ENCODE measurements at regions not wholly inside any gene's neighbourhood (a gene's known extent, or its start where the extent isn't known, plus 50 kb on each side); places are given as distances from the start of the nearest gene placed in this dataset.

GRCh38 chr13:50548586-50548985 is 294.9 kb downstream of the DLEU7 start:
- FAIRE-seq (no peak), DNase-seq (ENCODE audit: insufficient read length, low spot score) (no peak)
- TF ChIP-seq TAF1 (IDR thresholded peaks at IDR 0.05; ENCODE audit: low read depth, low read length), result no peak

- DNase-seq (ENCODE audit: insufficient read length, low spot score), result no peak
- TF ChIP-seq SPI1 (IDR thresholded peaks at IDR 0.05; ENCODE audit: low read depth, low read length) (no peak), PAX5 (IDR thresholded peaks at IDR 0.05; ENCODE audit: insufficient read depth, low read length, severe bottlenecking) (no peak)
- FAIRE-seq, result no peak
Measured at GRCh38 chr13:50549221-50549942, 294.1 kb downstream of the DLEU7 start.

GRCh38 chr13:50550151-50550550 is 293.3 kb downstream of the DLEU7 start:
- TF ChIP-seq PAX5 (IDR thresholded peaks at IDR 0.05; ENCODE audit: insufficient read depth, low read length, severe bottlenecking) (no peak), SPI1 (IDR thresholded peaks at IDR 0.05; ENCODE audit: low read depth, low read length) (no peak), POLR2AphosphoS5 (IDR thresholded peaks at IDR 0.05; ENCODE audit: low read depth, low read length) (no peak), POLR2A (IDR thresholded peaks at IDR 0.05; ENCODE audit: low read depth, low read length) (no peak), TAF1 (IDR thresholded peaks at IDR 0.05; ENCODE audit: low read depth, low read length) (no peak), POU2F2 (IDR thresholded peaks at IDR 0.05; ENCODE audit: low read depth, low read length) (no peak)
- no peak for FAIRE-seq

GRCh38 chr13:50552424-50552966 is 291.0 kb downstream of the DLEU7 start:
- TF ChIP-seq SPI1 (IDR thresholded peaks at IDR 0.05; ENCODE audit: low read depth, low read length) (no peak), TAF1 (IDR thresholded peaks at IDR 0.05; ENCODE audit: low read depth, low read length) (no peak), PAX5 (IDR thresholded peaks at IDR 0.05; ENCODE audit: insufficient read depth, low read length, severe bottlenecking) (no peak), POU2F2 (IDR thresholded peaks at IDR 0.05; ENCODE audit: low read depth, low read length) (no peak), POLR2A (IDR thresholded peaks at IDR 0.05; ENCODE audit: low read depth, low read length) (no peak), POLR2AphosphoS5 (IDR thresholded peaks at IDR 0.05; ENCODE audit: low read depth, low read length) (no peak)
- no peak for FAIRE-seq
- no peak for DNase-seq (ENCODE audit: insufficient read length, low spot score)

More at GRCh38 chr13:50550151-50550550, 293.3 kb downstream of the DLEU7 start:
- DNase-seq (ENCODE audit: insufficient read length, low spot score), result no peak

- no peak for DNase-seq (ENCODE audit: insufficient read length, low spot score)
- FAIRE-seq, result no peak
- TF ChIP-seq POLR2A (IDR thresholded peaks at IDR 0.05; ENCODE audit: low read depth, low read length), result no peak
- no peak for TF ChIP-seq SPI1 (IDR thresholded peaks at IDR 0.05; ENCODE audit: low read depth, low read length)
Measured at GRCh38 chr13:50561739-50562138, 281.8 kb downstream of the DLEU7 start.

GRCh38 chr13:50566646-50567045 is 276.8 kb downstream of the DLEU7 start:
- FAIRE-seq (no peak), DNase-seq (ENCODE audit: insufficient read length, low spot score) (no peak)
- TF ChIP-seq SPI1 (IDR thresholded peaks at IDR 0.05; ENCODE audit: low read depth, low read length) (no peak), POU2F2 (IDR thresholded peaks at IDR 0.05; ENCODE audit: low read depth, low read length) (no peak), PAX5 (IDR thresholded peaks at IDR 0.05; ENCODE audit: insufficient read depth, low read length, severe bottlenecking) (no peak), TAF1 (IDR thresholded peaks at IDR 0.05; ENCODE audit: low read depth, low read length) (no peak), POLR2AphosphoS5 (IDR thresholded peaks at IDR 0.05; ENCODE audit: low read depth, low read length) (no peak), POLR2A (IDR thresholded peaks at IDR 0.05; ENCODE audit: low read depth, low read length) (no peak)

GRCh38 chr13:50572129-50572528 is 271.4 kb downstream of the DLEU7 start:
- DNase-seq (ENCODE audit: insufficient read length, low spot score), result no peak
- TF ChIP-seq POU2F2 (IDR thresholded peaks at IDR 0.05; ENCODE audit: low read depth, low read length) (no peak), TAF1 (IDR thresholded peaks at IDR 0.05; ENCODE audit: low read depth, low read length) (no peak), PAX5 (IDR thresholded peaks at IDR 0.05; ENCODE audit: insufficient read depth, low read length, severe bottlenecking) (no peak), SPI1 (IDR thresholded peaks at IDR 0.05; ENCODE audit: low read depth, low read length) (no peak), POLR2AphosphoS5 (IDR thresholded peaks at IDR 0.05; ENCODE audit: low read depth, low read length) (no peak), POLR2A (IDR thresholded peaks at IDR 0.05; ENCODE audit: low read depth, low read length) (no peak)
- no peak for FAIRE-seq

- TF ChIP-seq TAF1 (IDR thresholded peaks at IDR 0.05; ENCODE audit: low read depth, low read length) (no peak), SPI1 (IDR thresholded peaks at IDR 0.05; ENCODE audit: low read depth, low read length) (no peak)
- FAIRE-seq, result no peak
- no peak for DNase-seq (ENCODE audit: insufficient read length, low spot score)
Measured at GRCh38 chr13:50573066-50573465, 270.4 kb downstream of the DLEU7 start.

- TF ChIP-seq SPI1 (IDR thresholded peaks at IDR 0.05; ENCODE audit: low read depth, low read length) (no peak), POLR2A (IDR thresholded peaks at IDR 0.05; ENCODE audit: low read depth, low read length) (no peak)
- DNase-seq (ENCODE audit: insufficient read length, low spot score) (no peak), FAIRE-seq (no peak)
Measured at GRCh38 chr13:50574731-50575130, 268.8 kb downstream of the DLEU7 start.

GRCh38 chr13:50575138-50575537 is 268.4 kb downstream of the DLEU7 start:
- FAIRE-seq, result no peak
- no peak for TF ChIP-seq POLR2AphosphoS5 (IDR thresholded peaks at IDR 0.05; ENCODE audit: low read depth, low read length)
- TF ChIP-seq POU2F2 (IDR thresholded peaks at IDR 0.05; ENCODE audit: low read depth, low read length), result no peak
- no peak for TF ChIP-seq POLR2A (IDR thresholded peaks at IDR 0.05; ENCODE audit: low read depth, low read length)
- no peak for TF ChIP-seq SPI1 (IDR thresholded peaks at IDR 0.05; ENCODE audit: low read depth, low read length)
- TF ChIP-seq TAF1 (IDR thresholded peaks at IDR 0.05; ENCODE audit: low read depth, low read length), result no peak
- TF ChIP-seq PAX5 (IDR thresholded peaks at IDR 0.05; ENCODE audit: insufficient read depth, low read length, severe bottlenecking), result no peak
- no peak for DNase-seq (ENCODE audit: insufficient read length, low spot score)

GRCh38 chr13:50576156-50576555 is 267.3 kb downstream of the DLEU7 start:
- no peak for DNase-seq (ENCODE audit: insufficient read length, low spot score)
- TF ChIP-seq POLR2A (IDR thresholded peaks at IDR 0.05; ENCODE audit: low read depth, low read length) (no peak), PAX5 (IDR thresholded peaks at IDR 0.05; ENCODE audit: insufficient read depth, low read length, severe bottlenecking) (no peak), POU2F2 (IDR thresholded peaks at IDR 0.05; ENCODE audit: low read depth, low read length) (no peak), POLR2AphosphoS5 (IDR thresholded peaks at IDR 0.05; ENCODE audit: low read depth, low read length) (no peak), SPI1 (IDR thresholded peaks at IDR 0.05; ENCODE audit: low read depth, low read length) (no peak), TAF1 (IDR thresholded peaks at IDR 0.05; ENCODE audit: low read depth, low read length) (no peak)
- FAIRE-seq, result no peak

Measured in GM12891 (cell line).